ENCODE measurements at regions not wholly inside any gene's neighbourhood (a gene's known extent, or its start where the extent isn't known, plus 50 kb on each side); places are given as distances from the start of the nearest gene placed in this dataset.
"Not testable (repeated sequence)": the region's sequence is repeated elsewhere in the genome, so short reads cannot be mapped to it uniquely, and the experiment has no call there.

GRCh38 chrX:1140236-1140681, 72.2 kb downstream of the CRLF2 start:
- DNase-seq (ENCODE audit: low spot score) = no peak

DNA sequence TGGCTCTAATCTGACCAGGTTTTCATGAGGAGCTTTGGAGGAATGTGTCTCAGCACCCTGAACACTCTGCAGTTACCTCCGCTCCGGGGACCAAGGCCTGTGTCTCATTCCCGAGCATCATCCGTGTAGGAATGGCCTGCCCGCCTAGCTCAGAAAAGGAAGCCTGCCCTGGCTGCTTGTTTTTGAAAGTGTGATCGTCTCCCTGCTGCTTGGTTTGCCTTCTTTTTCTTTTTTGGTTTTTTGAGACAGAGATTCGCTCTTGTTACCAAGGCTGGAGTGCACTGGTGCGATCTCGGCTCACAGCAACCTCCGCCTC, 73.3 kb downstream of the CRLF2 start:
- no peak for DNase-seq (ENCODE audit: low spot score)

DNA sequence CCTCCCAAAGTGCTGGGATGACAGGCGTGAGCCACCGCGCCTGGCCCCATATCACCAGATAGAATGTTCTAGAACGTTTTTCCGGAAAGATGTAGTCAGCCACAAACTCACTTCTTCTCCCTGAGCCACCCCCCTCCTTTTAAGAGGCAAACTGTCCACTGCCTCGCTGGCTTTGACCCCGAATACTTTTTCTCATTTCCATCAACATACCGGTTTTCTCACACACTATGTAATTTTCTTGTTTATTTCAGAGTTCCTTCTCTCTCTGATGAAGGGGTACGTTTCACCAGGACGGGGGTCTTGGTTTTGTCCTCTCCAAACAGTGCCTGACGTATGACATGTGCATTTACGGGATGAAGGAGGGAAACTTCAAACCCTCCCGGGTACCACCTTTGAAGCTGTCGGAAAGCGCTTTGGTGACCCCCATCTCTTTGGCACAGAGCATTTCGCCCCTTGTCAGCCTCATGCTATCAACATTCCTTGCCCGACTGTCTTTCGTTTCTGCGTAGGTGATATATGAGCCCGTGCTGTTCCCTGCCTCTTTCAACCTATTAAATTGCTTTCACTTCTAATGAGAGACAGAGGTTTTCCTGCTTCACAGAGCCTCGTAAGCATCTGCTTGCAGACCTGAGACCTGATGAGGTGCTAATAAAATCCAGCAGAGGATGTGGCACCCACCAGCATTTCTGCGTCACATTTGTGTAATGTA, 73.8 kb downstream of the CRLF2 start:
- DNase-seq (ENCODE audit: low spot score) = no peak

DNA sequence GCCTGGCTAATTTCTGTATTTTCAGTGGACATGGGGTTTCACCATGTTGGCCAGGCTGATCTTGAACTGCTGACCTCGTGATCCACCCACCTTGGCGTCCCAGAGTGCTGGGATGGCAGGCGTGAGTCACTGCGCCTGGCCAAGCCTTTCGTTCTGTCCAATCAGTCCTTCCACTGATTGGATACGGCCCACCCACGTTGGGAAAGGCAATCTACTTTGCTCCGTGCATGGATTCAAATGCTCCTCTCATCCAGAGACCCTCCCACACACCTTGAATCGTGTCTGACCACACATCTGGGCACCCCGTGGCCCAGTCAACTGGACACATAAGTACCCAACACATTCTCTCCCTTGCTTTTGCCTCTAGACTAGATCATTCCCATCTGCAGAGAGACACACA, 74.9 kb downstream of the CRLF2 start:
- no peak for DNase-seq (ENCODE audit: low spot score)

DNA sequence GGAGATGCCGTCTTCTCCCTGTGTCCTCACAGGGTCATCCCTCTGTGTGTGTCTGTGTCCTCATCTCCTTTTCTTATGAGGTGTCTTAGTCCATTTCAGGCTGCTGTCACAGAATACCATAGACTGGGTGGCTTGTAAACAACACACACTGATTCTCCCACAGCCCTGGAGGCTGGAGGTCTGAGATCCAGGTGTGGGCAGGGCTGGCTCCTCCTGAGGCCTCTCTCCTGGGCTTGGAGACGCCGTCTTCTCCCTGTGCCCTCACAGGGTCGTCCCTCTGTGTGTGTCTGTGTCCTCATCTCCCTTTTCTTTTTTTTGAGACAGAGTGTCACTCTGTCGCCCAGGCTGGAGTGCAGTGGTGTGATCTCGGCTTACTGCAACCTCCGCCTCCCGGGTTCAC, 75.9 kb downstream of the CRLF2 start:
- not testable (repeated sequence) for DNase-seq (ENCODE audit: low spot score)

- no peak for DNase-seq (ENCODE audit: low spot score)
Measured at GRCh38 chrX:1134976-1135375, 77.5 kb downstream of the CRLF2 start.

- DNase-seq (ENCODE audit: low spot score) = no peak
Measured at GRCh38 chrX:1134156-1134555, 78.3 kb downstream of the CRLF2 start.

GRCh38 chrX:1126738-1127137, 85.7 kb downstream of the CRLF2 start:
- no peak for DNase-seq (ENCODE audit: low spot score)

- no peak for DNase-seq (ENCODE audit: low spot score)
Measured at GRCh38 chrX:1124531-1124930, 87.9 kb downstream of the CRLF2 start.

- DNase-seq (ENCODE audit: low spot score) = not testable (repeated sequence)
Measured at GRCh38 chrX:1122851-1123250, 89.6 kb downstream of the CRLF2 start.

DNA sequence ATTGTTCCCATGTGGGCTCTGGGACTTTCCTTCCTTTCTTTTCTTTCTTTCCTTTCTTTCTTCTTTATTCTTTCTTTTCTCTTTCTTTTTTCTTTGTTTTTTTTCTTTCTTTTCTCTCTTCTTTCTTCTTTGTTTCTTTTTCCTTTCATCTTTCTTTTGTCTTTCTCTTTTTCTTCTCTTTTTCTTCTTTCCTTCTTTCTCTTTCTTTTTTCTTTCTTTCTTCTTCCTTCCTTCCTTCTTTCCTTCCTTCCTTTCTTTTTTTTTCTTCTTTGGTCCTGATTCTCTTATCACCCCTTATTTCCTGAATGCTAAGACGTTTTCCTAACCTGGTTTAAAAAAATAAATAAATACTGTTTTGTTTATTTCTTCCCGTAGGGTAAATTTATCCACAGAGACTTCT, 93.2 kb downstream of the CRLF2 start:
- no peak for DNase-seq (ENCODE audit: low spot score)

DNA sequence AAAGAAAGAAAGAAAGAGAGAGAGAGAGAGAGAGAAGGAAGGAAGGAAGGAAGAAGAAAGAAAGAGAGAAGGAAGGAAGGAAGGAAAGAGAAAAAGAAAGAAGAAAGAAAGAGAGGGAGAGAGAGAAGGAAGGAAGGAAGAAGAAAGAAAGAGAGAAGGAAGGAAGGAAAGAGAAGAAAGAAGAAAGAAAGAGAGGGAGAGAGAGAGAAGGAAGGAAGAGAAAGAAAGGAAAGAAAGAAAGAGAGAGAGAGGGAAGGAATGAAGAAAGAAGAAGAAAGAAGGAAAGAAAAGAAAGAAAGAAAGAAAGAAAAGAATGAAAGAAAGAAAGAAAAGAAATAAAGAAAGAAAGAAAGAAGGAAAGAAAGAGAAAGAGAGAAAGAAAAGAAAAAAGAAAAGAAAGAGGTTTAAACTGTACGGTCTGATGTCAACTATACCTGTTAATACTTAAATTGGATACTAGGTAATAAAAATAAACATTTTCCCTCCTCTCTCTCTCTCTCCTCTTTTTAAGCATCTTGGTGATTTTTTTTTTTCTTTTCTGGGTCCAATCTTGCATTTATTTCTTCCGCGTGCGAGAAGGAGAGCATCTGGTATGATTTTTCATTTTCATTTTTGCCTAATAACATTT, 93.8 kb downstream of the CRLF2 start:
- DNase-seq (ENCODE audit: low spot score) = no peak

DNA sequence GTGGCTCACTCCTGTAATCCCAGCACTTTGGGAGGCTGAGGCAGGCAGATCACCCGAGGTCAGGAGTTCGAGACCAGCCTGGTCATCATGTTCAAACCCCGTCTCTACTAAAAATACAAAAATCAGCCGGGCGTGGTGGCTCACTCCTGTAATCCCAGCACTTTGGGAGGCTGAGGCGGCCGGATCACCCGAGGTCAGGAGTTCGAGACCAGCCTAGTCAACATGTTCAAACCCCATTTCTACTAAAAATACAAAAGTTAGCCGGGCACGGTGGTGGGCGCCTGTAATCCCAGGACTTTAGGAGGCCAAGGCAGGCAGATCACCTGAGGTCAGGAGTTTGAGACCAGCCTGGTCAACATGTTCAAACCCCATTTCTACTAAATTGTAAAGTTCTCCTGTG, 97.0 kb downstream of the CRLF2 start:
- DNase-seq (ENCODE audit: low spot score) = not testable (repeated sequence)

- no peak for DNase-seq (ENCODE audit: low spot score)
Measured at GRCh38 chrX:1112321-1112720, 100.1 kb downstream of the CRLF2 start.

- no peak for DNase-seq (ENCODE audit: low spot score)
Measured at GRCh38 chrX:1111601-1112300, 100.7 kb downstream of the CRLF2 start.

DNA sequence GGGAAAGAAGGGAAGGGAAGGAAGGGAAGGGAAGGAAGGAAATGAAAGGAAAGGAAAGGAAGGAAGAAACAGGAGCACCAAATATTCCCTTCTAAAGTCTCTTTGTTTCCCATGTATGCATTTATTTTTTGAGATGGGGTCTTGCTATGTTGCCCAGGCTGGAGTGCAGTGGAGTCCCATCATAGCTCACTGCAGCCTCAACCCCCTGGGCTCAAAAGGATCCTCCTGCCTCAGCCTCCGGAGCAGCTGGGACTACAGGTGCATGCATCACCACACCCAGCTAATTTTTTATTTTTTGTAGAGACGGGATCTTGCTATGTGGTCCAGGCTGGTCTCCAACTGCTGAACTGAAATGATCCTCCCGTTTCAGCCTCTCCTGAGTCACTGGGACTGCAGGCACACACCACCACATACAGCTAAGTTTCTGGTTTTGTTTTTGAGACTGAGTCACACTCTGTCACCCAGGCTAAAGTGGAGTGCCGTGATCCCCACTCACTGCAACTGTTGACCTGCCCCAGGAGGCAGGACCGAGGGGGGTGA, 102.8 kb downstream of the CRLF2 start:
- DNase-seq (ENCODE audit: low spot score) = no peak

- no peak for DNase-seq (ENCODE audit: low spot score)
Measured at GRCh38 chrX:1108501-1109445, 103.7 kb downstream of the CRLF2 start.

DNA sequence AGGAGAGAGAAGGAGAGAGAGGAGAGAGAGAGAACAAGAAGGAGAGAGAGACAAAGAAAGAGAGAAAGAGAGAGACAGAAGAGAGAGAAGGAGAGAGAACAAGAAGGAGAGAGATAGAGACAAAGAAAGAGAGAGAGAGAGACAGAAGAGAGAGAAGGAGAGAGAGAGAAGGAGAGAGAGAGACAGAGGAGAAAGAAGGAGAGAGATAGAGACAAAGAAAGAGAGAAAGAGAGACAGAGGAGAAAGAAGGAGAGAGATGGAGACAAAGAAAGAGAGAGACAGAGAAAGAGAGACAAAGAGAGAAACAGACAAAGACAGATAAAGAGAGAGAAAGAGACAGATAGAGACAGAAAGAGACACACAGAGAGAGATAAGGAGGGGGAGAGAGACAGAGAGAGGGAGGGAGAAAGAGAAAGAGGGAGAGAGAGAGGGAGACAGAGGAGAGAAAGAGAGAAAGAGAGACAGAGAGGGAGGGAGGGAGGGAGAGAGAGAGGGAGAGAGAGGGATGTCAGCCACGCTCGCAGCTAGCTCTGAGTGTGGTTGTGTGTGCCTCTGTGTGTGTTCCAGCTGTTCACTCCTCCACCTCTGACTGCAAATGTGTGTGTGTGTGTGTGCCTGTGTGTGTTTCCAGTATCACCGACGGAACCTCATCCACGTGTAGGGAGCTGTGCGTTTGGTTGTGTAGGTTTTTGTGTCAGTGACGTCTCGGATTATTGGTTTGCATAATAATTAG, 105.8 kb downstream of the CRLF2 start:
- DNase-seq (ENCODE audit: low spot score) = no peak

GRCh38 chrX:1105671-1106419, 106.6 kb downstream of the CRLF2 start:
- no peak for DNase-seq (ENCODE audit: low spot score)

DNA sequence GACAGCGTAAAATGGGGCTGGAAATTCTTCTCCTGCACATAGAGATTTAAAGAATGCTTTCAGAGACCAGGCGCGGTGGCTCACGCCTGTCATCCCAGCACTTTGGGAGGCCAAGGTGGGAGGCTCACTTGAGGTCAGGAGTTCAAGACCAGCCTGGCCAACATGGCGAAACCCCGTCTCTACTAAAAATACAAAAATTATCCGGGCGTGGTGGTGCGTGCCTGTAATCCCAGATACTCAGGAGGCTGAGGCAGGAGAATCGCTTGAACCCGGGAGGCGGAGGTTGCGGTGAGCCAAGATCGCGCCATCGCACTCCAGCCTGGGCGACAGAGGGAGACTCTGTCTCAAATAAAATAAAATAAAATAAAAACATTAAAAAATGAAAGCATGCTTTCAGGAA, 107.4 kb downstream of the CRLF2 start:
- DNase-seq (ENCODE audit: low spot score) = not testable (repeated sequence)

DNA sequence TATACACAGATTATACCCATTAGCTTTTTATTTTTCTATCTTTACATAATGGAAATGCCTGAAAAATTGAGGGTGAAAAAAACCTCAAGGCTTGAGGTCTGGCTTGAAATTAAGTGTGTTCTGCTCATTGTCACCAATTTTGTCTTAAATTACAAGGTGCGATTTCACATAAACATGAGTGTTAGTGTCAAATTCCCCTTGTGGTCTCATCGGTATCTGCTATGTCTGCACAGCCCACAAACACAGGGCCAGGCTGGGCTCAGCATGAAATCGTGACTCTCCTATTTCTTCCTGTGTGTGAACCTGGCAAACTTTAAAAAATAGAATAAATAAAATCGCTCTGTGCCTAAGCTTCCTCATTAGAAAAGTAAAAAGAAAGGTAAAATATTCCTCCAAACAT, 109.1 kb downstream of the CRLF2 start:
- no peak for DNase-seq (ENCODE audit: low spot score)

All from GM03348 (cell line).